Lung microvascular endothelial cell (primary cell): ENCODE measurements at regions not wholly inside any gene's neighbourhood (a gene's known extent, or its start where the extent isn't known, plus 50 kb on each side); places are given as distances from the start of the nearest gene placed in this dataset.
"Not testable (repeated sequence)": the region's sequence is repeated elsewhere in the genome, so short reads cannot be mapped to it uniquely, and the experiment has no call there.

Experiments used
- DNase-seq, 2 donors: peaks; one replicate each; pipeline versions ENCODE4 v3.0.0 to v3.0.0-alpha.2; 2010; ENCODE audit warnings: low read depth in 2 of 2

GRCh38 chr5:109989994-109990722, 300.4 kb downstream of the MAN2A1 start:
- no peak for DNase-seq

GRCh38 chr5:109990723-109991359, 301.1 kb downstream of the MAN2A1 start:
- no peak for DNase-seq

- DNase-seq: no peak
These were observed 302.7 kb downstream of the MAN2A1 start for GRCh38 chr5:109992264-109992915.

GRCh38 chr5:109994135-109994534, 304.4 kb downstream of the MAN2A1 start:
- no peak for DNase-seq

- DNase-seq: no peak
These were observed 306.5 kb downstream of the MAN2A1 start for GRCh38 chr5:109996246-109996645.

GRCh38 chr5:109997161-109997560, 307.4 kb downstream of the MAN2A1 start:
- DNase-seq: no peak

GRCh38 chr5:109998208-109998607, 308.5 kb downstream of the MAN2A1 start:
- DNase-seq: no peak

GRCh38 chr5:109998726-109999125, 309.0 kb downstream of the MAN2A1 start:
- DNase-seq: no peak

GRCh38 chr5:110001648-110002047, 311.9 kb downstream of the MAN2A1 start:
- no peak for DNase-seq

- no peak for DNase-seq
These were observed 312.9 kb downstream of the MAN2A1 start for GRCh38 chr5:110002652-110003051.

- not testable (repeated sequence) for DNase-seq
These were observed 316.3 kb downstream of the MAN2A1 start for GRCh38 chr5:110005907-110006562.

GRCh38 chr5:110007101-110007500, 317.4 kb downstream of the MAN2A1 start:
- DNase-seq: no peak

- no peak for DNase-seq
These were observed 318.4 kb downstream of the MAN2A1 start for GRCh38 chr5:110008131-110008530.

GRCh38 chr5:110012145-110012544, 322.4 kb downstream of the MAN2A1 start:
- DNase-seq: no peak

GRCh38 chr5:110013017-110013416, 323.3 kb downstream of the MAN2A1 start:
- no peak for DNase-seq

GRCh38 chr5:110017854-110018253, 328.1 kb downstream of the MAN2A1 start:
- DNase-seq: no peak

GRCh38 chr5:110018509-110018908, 328.8 kb downstream of the MAN2A1 start:
- DNase-seq: no peak

GRCh38 chr5:110019119-110019518, 329.4 kb downstream of the MAN2A1 start:
- no peak for DNase-seq

- DNase-seq: no peak
These were observed 330.1 kb downstream of the MAN2A1 start for GRCh38 chr5:110019780-110020179.

GRCh38 chr5:110021251-110021650, 331.5 kb downstream of the MAN2A1 start:
- no peak for DNase-seq

GRCh38 chr5:110025160-110025559, 335.4 kb downstream of the MAN2A1 start:
- no peak for DNase-seq
